Activated naive CD8-positive, alpha-beta T cell (primary cell): ENCODE measurements at regions not wholly inside any gene's neighbourhood (a gene's known extent, or its start where the extent isn't known, plus 50 kb on each side); places are given as distances from the start of the nearest gene placed in this dataset.
A peak's percentile ranks its signal among the peaks of the same experiment; 100 is the strongest.

Source experiments
- H3K27ac Mint-ChIP-seq: one replicate; pipeline ENCODE4 v1.8.0; 2021; ENCODE audit warnings: mixed read lengths
- H3K27me3 Mint-ChIP-seq: one replicate; pipeline ENCODE4 v1.8.0; 2021; ENCODE audit warnings: mixed read lengths
- H3K36me3 Mint-ChIP-seq: one replicate; pipeline ENCODE4 v1.8.0; 2021; ENCODE audit warnings: mixed read lengths
- H3K4me1 Mint-ChIP-seq: one replicate; pipeline ENCODE4 v1.8.0; 2021; ENCODE audit warnings: low read depth, mixed read lengths
- H3K4me3 Mint-ChIP-seq: one replicate; pipeline ENCODE4 v1.8.0; 2021; ENCODE audit warnings: mild to moderate bottlenecking, mixed read lengths
- H3K9me3 Mint-ChIP-seq: one replicate; pipeline ENCODE4 v1.8.0; 2021; ENCODE audit warnings: low read depth, mixed read lengths

DNA sequence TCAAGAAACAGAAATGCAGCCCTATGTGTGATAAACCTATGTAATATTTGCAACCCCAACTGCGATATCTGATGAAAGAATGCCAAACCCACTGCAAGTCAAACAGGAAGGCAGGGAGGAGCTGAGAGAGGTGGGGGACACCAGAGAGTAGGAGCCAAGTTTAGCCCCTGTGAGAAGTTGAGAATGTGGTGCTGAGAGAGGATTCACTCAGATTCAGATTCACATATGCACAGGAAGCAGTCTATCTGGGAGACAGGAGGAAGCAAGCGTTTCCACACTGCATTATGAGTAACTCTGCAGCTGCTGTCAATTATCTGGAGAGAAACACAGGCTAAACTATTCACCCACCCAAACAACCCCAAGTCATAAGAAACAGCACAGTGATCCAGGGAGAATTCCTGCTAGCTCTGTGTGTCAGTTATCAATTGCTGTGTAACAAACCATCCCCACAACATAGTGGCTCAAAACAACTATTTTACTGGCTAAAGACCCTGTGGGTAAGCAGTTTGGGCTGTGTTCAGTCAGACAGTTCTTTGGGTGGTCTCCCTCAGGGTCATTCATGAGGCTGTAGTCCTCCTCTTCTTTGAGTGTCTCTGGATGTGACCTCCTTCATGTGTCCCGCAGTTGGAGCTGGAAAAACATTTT is 161.9 kb upstream of the RAI14 start:
- H3K27me3 Mint-ChIP-seq, result peaks cover 2% of the 10 kb centered on the region
- no peak overlapping the region for H3K4me3 Mint-ChIP-seq
- H3K9me3 Mint-ChIP-seq, result no peaks in the 10 kb centered on the region
- peaks cover 5% of the 10 kb centered on the region for H3K4me1 Mint-ChIP-seq
- H3K27ac Mint-ChIP-seq, result no peak overlapping the region
- H3K36me3 Mint-ChIP-seq, result no peaks in the 10 kb centered on the region

DNA sequence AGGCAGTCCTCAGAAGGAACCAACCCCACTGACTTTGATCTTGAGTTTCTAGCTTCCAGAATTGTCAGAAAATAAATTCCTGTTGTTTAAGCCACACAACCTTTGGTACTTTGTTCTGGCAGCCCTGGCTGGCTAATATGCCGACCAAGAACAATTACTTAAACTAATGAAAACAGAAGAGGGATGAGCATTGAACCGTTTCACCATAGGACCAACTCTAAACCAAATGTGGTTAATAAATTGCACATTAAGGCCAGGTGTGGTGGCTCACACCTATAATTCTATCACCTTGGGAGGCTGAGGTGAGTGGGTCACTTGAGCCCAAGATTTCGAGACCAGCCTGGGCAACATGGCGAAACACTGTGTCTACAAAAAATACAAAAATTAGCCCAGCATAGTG is 160.9 kb upstream of the RAI14 start:
- H3K27me3 Mint-ChIP-seq, result peaks cover 2% of the 10 kb centered on the region
- no peaks in the 10 kb centered on the region for H3K9me3 Mint-ChIP-seq
- peaks cover 8% of the 10 kb centered on the region for H3K4me1 Mint-ChIP-seq
- H3K27ac Mint-ChIP-seq, result no peak overlapping the region
- H3K36me3 Mint-ChIP-seq, result no peaks in the 10 kb centered on the region
- no peak overlapping the region for H3K4me3 Mint-ChIP-seq

DNA sequence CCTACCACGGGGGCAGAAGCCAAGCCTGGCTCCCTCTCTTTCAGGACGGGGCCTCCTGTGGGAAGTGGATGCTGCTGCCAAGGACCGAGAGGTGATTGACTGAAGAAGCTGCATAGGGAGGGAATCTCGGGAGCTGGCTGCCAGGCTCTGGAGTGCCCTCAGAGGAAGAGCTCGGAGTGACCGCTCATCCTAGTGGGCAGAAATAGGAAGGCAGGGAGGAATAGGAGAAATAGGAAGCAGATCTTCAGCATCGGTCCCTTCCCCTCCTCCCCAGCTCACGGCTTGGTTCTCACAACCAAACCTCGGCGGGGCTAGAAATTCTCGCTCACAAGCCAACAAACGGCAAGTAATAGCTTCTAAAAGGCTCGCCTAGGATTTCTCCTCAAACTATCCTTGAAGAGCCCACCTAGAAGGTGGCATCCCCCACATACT is 159.9 kb upstream of the RAI14 start:
- Mint-ChIP-seq H3K36me3 (no peaks in the 10 kb centered on the region), H3K27me3 (no peaks in the 10 kb centered on the region), H3K4me3 (no peak overlapping the region), H3K27ac (no peak overlapping the region), H3K4me1 (peaks cover 8% of the 10 kb centered on the region), H3K9me3 (no peaks in the 10 kb centered on the region)

GRCh38 chr5:34496701-34497469 is 159.2 kb upstream of the RAI14 start:
- no peak overlapping the region for H3K4me3 Mint-ChIP-seq
- H3K27ac Mint-ChIP-seq, result no peak overlapping the region
- H3K4me1 Mint-ChIP-seq, result peaks cover 8% of the 10 kb centered on the region
- H3K27me3 Mint-ChIP-seq, result no peaks in the 10 kb centered on the region
- no peaks in the 10 kb centered on the region for H3K36me3 Mint-ChIP-seq
- H3K9me3 Mint-ChIP-seq, result no peaks in the 10 kb centered on the region

GRCh38 chr5:34497470-34497808 is 158.7 kb upstream of the RAI14 start:
- no peaks in the 10 kb centered on the region for H3K27me3 Mint-ChIP-seq
- H3K27ac Mint-ChIP-seq, result no peak overlapping the region
- no peaks in the 10 kb centered on the region for H3K36me3 Mint-ChIP-seq
- no peaks in the 10 kb centered on the region for H3K9me3 Mint-ChIP-seq
- peaks cover 8% of the 10 kb centered on the region for H3K4me1 Mint-ChIP-seq
- H3K4me3 Mint-ChIP-seq, result no peak overlapping the region

GRCh38 chr5:34498572-34498971 is 157.6 kb upstream of the RAI14 start:
- Mint-ChIP-seq H3K27ac (no peak overlapping the region), H3K36me3 (no peaks in the 10 kb centered on the region), H3K27me3 (peaks cover 5% of the 10 kb centered on the region), H3K9me3 (no peaks in the 10 kb centered on the region), H3K4me3 (no peak overlapping the region), H3K4me1 (peaks cover 8% of the 10 kb centered on the region)

DNA sequence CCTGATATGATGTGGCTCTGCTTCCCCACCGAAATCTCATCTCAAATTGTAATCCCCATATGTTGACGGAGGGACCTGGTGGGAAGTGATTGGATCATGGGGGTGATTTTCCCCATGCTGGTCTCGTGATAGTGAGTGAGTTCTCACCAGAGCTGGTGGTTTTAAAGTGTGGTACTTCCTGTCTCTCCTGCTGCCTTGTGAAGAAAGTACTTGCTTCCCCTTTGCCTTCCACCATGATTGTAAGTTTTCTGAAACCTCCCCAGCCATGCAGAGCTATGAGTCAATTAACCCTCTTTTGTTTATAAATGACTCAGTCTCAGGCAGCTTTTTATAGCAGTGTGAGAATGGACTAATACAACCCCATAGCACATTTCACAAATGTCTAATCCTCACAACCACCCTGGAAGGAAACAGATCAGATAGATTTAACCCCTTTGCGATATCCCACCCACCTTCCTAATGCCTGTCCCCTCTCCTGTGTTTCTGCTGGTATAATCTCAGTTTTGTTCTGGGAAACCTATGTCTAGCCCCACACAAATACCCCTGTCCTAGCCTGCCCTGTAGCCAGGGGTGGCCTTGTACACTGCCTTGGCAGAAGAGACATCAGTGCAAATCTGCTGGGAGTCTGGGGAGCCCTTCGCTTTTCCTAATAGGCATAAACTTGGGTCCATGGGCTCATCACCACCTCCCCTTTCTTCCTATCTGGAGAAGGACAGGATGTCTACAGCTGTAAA is 157.0 kb upstream of the RAI14 start:
- Mint-ChIP-seq H3K27ac (peak overlapping the region; percentile 2), H3K9me3 (no peaks in the 10 kb centered on the region), H3K36me3 (no peaks in the 10 kb centered on the region), H3K4me3 (no peak overlapping the region), H3K27me3 (peaks cover 5% of the 10 kb centered on the region), H3K4me1 (peaks cover 8% of the 10 kb centered on the region)

DNA sequence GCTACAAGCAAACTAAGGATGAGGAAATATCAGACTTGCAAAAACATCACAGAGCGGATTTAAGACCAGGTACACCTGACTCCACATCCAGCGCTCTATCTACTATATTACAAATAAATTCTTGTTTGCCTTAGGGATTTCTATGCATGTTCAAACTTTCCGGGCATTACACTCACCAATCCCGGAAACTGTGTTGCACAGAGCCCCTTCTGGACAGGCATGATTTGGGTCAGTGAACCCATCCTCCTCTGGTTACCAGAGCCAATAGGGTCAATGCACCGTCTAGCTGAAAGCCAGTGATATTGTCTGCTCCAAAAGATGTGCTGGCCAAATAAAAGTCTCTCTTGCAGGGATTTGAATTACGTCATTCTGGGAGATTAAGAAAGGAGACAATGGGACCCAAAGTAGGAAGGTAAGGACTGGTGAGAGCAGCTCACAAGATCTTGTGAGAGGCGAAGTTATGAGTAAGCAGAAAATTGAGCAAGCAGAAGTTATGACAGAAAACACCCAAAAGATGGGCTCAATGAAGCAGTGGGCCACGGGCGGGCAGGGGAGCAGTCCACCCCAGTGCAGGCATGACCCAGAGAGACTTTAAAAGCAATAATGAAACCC is 155.8 kb upstream of the RAI14 start:
- Mint-ChIP-seq H3K36me3 (no peaks in the 10 kb centered on the region), H3K4me3 (no peak overlapping the region), H3K27ac (no peak overlapping the region), H3K4me1 (peaks cover 8% of the 10 kb centered on the region), H3K9me3 (no peaks in the 10 kb centered on the region), H3K27me3 (peaks cover 7% of the 10 kb centered on the region)

DNA sequence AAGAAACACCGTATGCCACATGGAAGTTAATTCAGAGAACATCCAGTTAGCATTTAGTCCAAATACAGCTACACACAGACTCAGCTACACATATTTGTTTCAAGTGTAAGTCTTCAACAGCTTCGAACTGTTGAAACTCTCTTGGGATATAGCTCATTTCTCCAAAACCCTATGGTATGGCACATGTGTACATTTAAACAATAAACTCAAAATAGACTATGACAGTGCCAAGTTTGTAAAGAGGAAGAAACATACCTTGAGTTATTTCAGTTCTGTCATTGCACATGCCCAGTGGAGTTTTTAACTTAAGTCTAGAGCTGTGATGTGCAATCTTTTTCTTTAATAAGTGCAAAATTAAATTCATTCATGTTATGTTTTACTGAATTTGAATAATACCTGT is 155.1 kb upstream of the RAI14 start:
- no peak overlapping the region for H3K4me3 Mint-ChIP-seq
- H3K4me1 Mint-ChIP-seq, result peaks cover 8% of the 10 kb centered on the region
- H3K36me3 Mint-ChIP-seq, result no peaks in the 10 kb centered on the region
- peaks cover 9% of the 10 kb centered on the region for H3K27me3 Mint-ChIP-seq
- no peaks in the 10 kb centered on the region for H3K9me3 Mint-ChIP-seq
- no peak overlapping the region for H3K27ac Mint-ChIP-seq

DNA sequence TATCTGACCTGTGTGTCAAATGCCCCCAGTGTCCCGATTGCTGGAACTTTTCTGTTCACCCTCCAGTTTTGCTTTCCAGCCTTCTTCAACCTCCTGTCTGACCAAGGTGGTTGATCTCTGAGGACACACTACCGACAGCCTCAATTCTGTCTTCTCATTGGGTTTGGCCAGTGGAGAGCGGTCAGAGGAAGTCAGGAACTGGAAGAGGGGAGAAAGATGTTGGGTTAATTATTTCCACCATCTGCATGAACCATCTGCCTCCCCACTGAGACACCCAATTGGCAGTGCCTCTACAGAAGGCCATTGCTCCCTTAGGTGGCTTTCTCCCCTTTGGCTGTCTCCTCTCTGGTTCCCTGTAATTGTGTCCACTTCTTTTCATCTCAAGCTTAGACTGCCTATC is 154.3 kb upstream of the RAI14 start:
- Mint-ChIP-seq H3K9me3 (no peaks in the 10 kb centered on the region), H3K27ac (no peak overlapping the region), H3K27me3 (peaks cover 12% of the 10 kb centered on the region), H3K4me3 (no peak overlapping the region), H3K4me1 (peaks cover 8% of the 10 kb centered on the region), H3K36me3 (no peaks in the 10 kb centered on the region)

DNA sequence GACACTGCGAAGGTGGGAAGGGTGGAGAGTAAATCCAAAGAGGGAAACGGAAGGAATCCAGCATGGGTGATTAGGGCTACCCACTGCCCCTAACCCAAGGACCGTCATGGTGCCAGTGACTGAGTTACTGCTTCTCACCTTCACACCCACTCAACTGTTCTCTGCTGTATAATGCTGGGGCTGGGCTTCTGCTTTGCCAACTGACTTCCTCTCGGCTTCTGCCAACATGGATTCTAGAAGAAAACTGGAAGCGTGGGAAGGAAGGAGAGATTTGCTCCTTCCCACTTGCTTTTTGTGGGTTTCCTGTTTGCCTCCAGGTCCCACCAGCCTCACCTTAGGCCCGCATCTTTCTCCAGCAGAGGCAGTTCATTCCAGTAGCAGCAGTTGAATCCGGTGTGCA is 153.5 kb upstream of the RAI14 start:
- no peaks in the 10 kb centered on the region for H3K9me3 Mint-ChIP-seq
- H3K4me1 Mint-ChIP-seq, result peaks cover 8% of the 10 kb centered on the region
- no peak overlapping the region for H3K4me3 Mint-ChIP-seq
- H3K27ac Mint-ChIP-seq, result no peak overlapping the region
- H3K27me3 Mint-ChIP-seq, result peaks cover 14% of the 10 kb centered on the region
- no peaks in the 10 kb centered on the region for H3K36me3 Mint-ChIP-seq

GRCh38 chr5:34503379-34504253 is 152.5 kb upstream of the RAI14 start:
- H3K4me1 Mint-ChIP-seq, result peaks cover 7% of the 10 kb centered on the region
- H3K27ac Mint-ChIP-seq, result no peak overlapping the region
- no peaks in the 10 kb centered on the region for H3K9me3 Mint-ChIP-seq
- H3K36me3 Mint-ChIP-seq, result no peaks in the 10 kb centered on the region
- no peak overlapping the region for H3K4me3 Mint-ChIP-seq
- peaks cover 15% of the 10 kb centered on the region for H3K27me3 Mint-ChIP-seq

- no peaks in the 10 kb centered on the region for H3K4me1 Mint-ChIP-seq
- no peak overlapping the region for H3K27ac Mint-ChIP-seq
- no peaks in the 10 kb centered on the region for H3K36me3 Mint-ChIP-seq
- no peak overlapping the region for H3K4me3 Mint-ChIP-seq
- no peaks in the 10 kb centered on the region for H3K9me3 Mint-ChIP-seq
- H3K27me3 Mint-ChIP-seq, result peaks cover 15% of the 10 kb centered on the region
Measured at GRCh38 chr5:34504967-34505366, 151.2 kb upstream of the RAI14 start.

- no peaks in the 10 kb centered on the region for H3K9me3 Mint-ChIP-seq
- no peak overlapping the region for H3K4me3 Mint-ChIP-seq
- H3K27me3 Mint-ChIP-seq, result peaks cover 15% of the 10 kb centered on the region
- no peaks in the 10 kb centered on the region for H3K4me1 Mint-ChIP-seq
- no peaks in the 10 kb centered on the region for H3K36me3 Mint-ChIP-seq
- no peak overlapping the region for H3K27ac Mint-ChIP-seq
Measured at GRCh38 chr5:34505731-34506130, 150.4 kb upstream of the RAI14 start.
